Keratinocyte (primary cell): ENCODE measurements at regions not wholly inside any gene's neighbourhood (a gene's known extent, or its start where the extent isn't known, plus 50 kb on each side); places are given as distances from the start of the nearest gene placed in this dataset.

ENCODE experiments used
- DNase-seq: peaks from one replicate; pipeline ENCODE4 v3.0.0-alpha.2; 2011; ENCODE audit warnings: low read depth, missing footprints, low spot score
- FAIRE-seq: peaks from 2 replicates; lab custom pipeline; 2011; peaks lifted over from hg19 to GRCh38; lab: Jason Lieb, UNC
- H2AFZ ChIP-seq: 2 replicates; pipeline ENCODE4 v1.6.0; 2012; ENCODE audit warnings: low read length, control low read depth, inconsistent platforms; ENCODE audit not compliant: control insufficient read depth
- H3K27ac ChIP-seq: 2 replicates; pipeline ENCODE4 v1.5.1; 2011; ENCODE audit warnings: low read length; ENCODE audit not compliant: control insufficient read depth, insufficient read depth
- H3K27me3 ChIP-seq: 3 replicates; pipeline ENCODE4 v1.6.0; 2011; ENCODE audit warnings: low read length; ENCODE audit not compliant: control insufficient read depth, insufficient read depth; ENCODE audit errors: extremely low read depth
- H3K36me3 ChIP-seq, 2 experiments: 2 replicates in 1 of 2; 3 replicates in 1 of 2; pipeline ENCODE4 v1.5.1; 2011; ENCODE audit warnings: low read length in 2 of 2, mild to moderate bottlenecking in 1 of 2; ENCODE audit not compliant: control insufficient read depth in 2 of 2, insufficient read depth in 2 of 2; ENCODE audit errors: extremely low read depth in 1 of 2
- H3K4me1 ChIP-seq: 3 replicates; pipeline ENCODE4 v1.5.1; 2011; ENCODE audit warnings: low read length; ENCODE audit not compliant: control insufficient read depth, insufficient read depth; ENCODE audit errors: extremely low read depth
- H3K4me2 ChIP-seq: 3 replicates; pipeline ENCODE4 v1.6.0; 2011; ENCODE audit warnings: low read depth, low read length; ENCODE audit not compliant: control insufficient read depth, insufficient read depth; ENCODE audit errors: extremely low read depth
- H3K4me3 ChIP-seq, 3 experiments: fragments of 200-600 bp in 1 of 3; sonication (generic) in 1 of 3; 2 replicates in 2 of 3; 3 replicates in 1 of 3; pipeline ENCODE4 v1.5.1; 2011 to 2016; ENCODE audit warnings: low read length in 3 of 3, mild to moderate bottlenecking in 3 of 3, control low read depth in 2 of 3, inconsistent platforms in 1 of 3, low read depth in 1 of 3, mixed read lengths in 1 of 3, mixed run types in 1 of 3, moderate library complexity in 1 of 3; ENCODE audit not compliant: control insufficient read depth in 2 of 3, insufficient read depth in 2 of 3; ENCODE audit errors: extremely low read depth in 1 of 3
- H3K79me2 ChIP-seq: 2 replicates; pipeline ENCODE4 v1.6.0; 2012; ENCODE audit warnings: low read length; ENCODE audit not compliant: control insufficient read depth, insufficient read depth
- H3K9ac ChIP-seq: 3 replicates; pipeline ENCODE4 v1.6.0; 2011; ENCODE audit warnings: low read length; ENCODE audit not compliant: control insufficient read depth, insufficient read depth; ENCODE audit errors: extremely low read depth
- H3K9me1 ChIP-seq: 3 replicates; pipeline ENCODE4 v1.6.0; 2011; ENCODE audit warnings: low read length; ENCODE audit not compliant: control insufficient read depth, insufficient read depth; ENCODE audit errors: extremely low read depth
- H3K9me3 ChIP-seq: 2 replicates; pipeline ENCODE4 v1.5.1; 2012; ENCODE audit warnings: low read depth, low read length; ENCODE audit not compliant: control insufficient read depth
- H4K20me1 ChIP-seq: 3 replicates; pipeline ENCODE4 v1.6.0; 2011; ENCODE audit warnings: low read length; ENCODE audit not compliant: control insufficient read depth, insufficient read depth; ENCODE audit errors: extremely low read depth
- EZH2 ChIP-seq: IDR thresholded peaks from one replicate; pipeline ENCODE4 v1.6.1; 2012; ENCODE audit warnings: inconsistent platforms, mild to moderate bottlenecking, low read length, moderate library complexity
- dilution Hi-C: fragments of 300-500 bp; cut with MboI; formaldehyde crosslinking; loops from one replicate; pipeline ENCODE4 v1.7.0; 2020; ENCODE audit warnings: low sequenced_read_pairs; ENCODE audit not compliant: extremely low pct_ligation_motif_present
- TF ChIP-seq, protein P1 (sequence below), 3 experiments: IDR thresholded peaks in 1 of 3; conservative IDR thresholded peaks in 1 of 3; optimal IDR thresholded peaks in 1 of 3; 2 replicates in 2 of 3; 3 replicates in 1 of 3; pipeline versions ENCODE3 to v1.5.1; 2011; ENCODE audit warnings: low read length in 3 of 3, mild to moderate bottlenecking in 3 of 3, moderate library complexity in 2 of 3, control low read depth in 1 of 3, inconsistent platforms in 1 of 3; ENCODE audit not compliant: insufficient read depth in 2 of 3; ENCODE audit errors: extremely low read depth in 1 of 3

DNA sequence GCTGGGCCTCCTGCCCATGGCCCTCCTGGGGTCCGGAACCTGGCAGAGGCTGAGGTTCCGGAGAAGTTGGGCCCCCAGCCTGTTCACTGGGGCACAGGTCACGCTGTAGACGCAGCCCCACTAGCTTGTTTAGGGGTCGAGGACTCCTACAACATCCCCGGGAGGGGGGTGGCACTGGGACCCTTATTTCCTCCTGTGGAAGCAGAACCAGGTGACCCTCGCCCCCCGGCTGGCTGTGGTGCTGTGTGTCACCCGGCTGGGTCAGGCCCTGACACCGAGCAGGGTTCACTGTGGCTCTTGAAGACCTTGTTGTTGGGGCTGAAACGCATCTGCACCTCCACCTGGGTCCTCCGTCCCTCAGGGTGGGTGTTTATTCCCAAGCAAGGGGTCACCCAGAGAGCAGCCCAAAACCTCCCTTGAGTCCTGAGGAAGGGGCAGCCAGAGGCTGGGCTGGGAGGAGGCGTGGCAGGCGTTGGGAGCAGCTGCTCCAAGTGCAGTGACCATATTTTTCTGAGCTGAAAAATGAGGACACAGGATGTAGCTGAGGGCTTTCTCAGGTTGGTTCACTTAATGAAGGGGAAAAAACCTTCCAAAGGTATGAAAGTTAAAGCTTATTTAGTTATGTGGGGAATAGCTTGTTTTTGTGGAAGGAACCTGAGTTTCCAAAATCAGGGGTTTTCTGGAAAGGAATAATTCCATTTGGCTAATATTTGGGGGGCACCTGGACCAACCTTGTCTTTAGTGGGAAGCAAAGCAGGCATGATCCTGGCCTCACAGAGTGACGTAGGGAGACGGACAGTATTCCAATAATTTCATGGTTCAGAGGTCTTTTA lies 164.7 kb upstream of the IER5L start:
- no peak overlapping the region for H3K4me2 ChIP-seq
- dilution Hi-C loops = no loop called here
- H3K27me3 ChIP-seq = no peaks in the 10 kb centered on the region
- H3K36me3 ChIP-seq = peaks cover 24 to 26% of the 10 kb centered on the region in 2 experiments
- TF ChIP-seq EZH2 = no peak
- TF ChIP-seq, protein P1, sequence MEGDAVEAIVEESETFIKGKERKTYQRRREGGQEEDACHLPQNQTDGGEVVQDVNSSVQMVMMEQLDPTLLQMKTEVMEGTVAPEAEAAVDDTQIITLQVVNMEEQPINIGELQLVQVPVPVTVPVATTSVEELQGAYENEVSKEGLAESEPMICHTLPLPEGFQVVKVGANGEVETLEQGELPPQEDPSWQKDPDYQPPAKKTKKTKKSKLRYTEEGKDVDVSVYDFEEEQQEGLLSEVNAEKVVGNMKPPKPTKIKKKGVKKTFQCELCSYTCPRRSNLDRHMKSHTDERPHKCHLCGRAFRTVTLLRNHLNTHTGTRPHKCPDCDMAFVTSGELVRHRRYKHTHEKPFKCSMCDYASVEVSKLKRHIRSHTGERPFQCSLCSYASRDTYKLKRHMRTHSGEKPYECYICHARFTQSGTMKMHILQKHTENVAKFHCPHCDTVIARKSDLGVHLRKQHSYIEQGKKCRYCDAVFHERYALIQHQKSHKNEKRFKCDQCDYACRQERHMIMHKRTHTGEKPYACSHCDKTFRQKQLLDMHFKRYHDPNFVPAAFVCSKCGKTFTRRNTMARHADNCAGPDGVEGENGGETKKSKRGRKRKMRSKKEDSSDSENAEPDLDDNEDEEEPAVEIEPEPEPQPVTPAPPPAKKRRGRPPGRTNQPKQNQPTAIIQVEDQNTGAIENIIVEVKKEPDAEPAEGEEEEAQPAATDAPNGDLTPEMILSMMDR (optimal IDR thresholded peaks at IDR 0.05 in 1 of 3, IDR thresholded peaks at IDR 0.05 in 1 of 3, conservative IDR thresholded peaks at IDR 0.05 in 1 of 3; ENCODE audit: extremely low read depth in 1 of 3, insufficient read depth in 2 of 3, low read length in 3 of 3) = no peak
- H4K20me1 ChIP-seq = no peaks in the 10 kb centered on the region
- no peaks in the 10 kb centered on the region for H3K4me1 ChIP-seq
- no peak overlapping the region for H3K9ac ChIP-seq
- peaks cover 3% of the 10 kb centered on the region for H3K9me1 ChIP-seq
- no peak for DNase-seq
- no peaks in the 10 kb centered on the region for H3K9me3 ChIP-seq
- peaks cover 9% of the 10 kb centered on the region for H3K79me2 ChIP-seq
- H3K4me3 ChIP-seq = no peak overlapping the region
- H2AFZ ChIP-seq = no peak overlapping the region
- no peak overlapping the region for H3K27ac ChIP-seq
- no peak for FAIRE-seq

DNA sequence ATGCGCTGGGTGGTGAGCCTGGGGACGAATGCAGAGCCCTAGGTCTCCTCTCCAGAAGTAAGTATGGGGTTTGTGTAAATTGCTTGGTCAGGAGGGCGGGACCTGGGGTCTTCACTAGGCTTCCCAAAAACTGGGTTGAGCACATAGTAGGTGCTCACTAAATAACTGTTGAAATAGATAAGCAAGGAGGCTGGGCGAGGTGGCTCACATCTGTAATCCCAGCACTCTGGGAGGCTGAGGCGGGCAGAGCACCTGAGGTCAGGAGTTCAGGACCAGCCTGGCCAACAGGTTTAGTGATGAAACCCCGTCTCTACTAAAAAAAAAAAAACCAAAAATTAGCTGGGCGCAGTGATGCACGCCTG lies 163.9 kb upstream of the IER5L start:
- Histone ChIP-seq H3K27me3 (no peaks in the 10 kb centered on the region), H3K27ac (no peak overlapping the region), H3K9me1 (peaks cover 3% of the 10 kb centered on the region), H2AFZ (no peak overlapping the region), H3K36me3 (peaks cover 25 to 26% of the 10 kb centered on the region in 2 experiments), H3K79me2 (peaks cover 11% of the 10 kb centered on the region), H3K9me3 (no peaks in the 10 kb centered on the region), H3K9ac (no peak overlapping the region), H3K4me2 (no peak overlapping the region), H3K4me3 (no peak overlapping the region), H4K20me1 (no peaks in the 10 kb centered on the region), H3K4me1 (peaks cover 7% of the 10 kb centered on the region)
- no peak for FAIRE-seq
- no peak for TF ChIP-seq EZH2
- TF ChIP-seq, protein P1 (optimal IDR thresholded peaks at IDR 0.05 in 1 of 3, IDR thresholded peaks at IDR 0.05 in 1 of 3, conservative IDR thresholded peaks at IDR 0.05 in 1 of 3; ENCODE audit: extremely low read depth in 1 of 3, insufficient read depth in 2 of 3, low read length in 3 of 3) = no peak
- dilution Hi-C loops = no loop called here
- no peak for DNase-seq
